Bronchial epithelial cell (primary cell): ENCODE measurements at regions not wholly inside any gene's neighbourhood (a gene's known extent, or its start where the extent isn't known, plus 50 kb on each side); places are given as distances from the start of the nearest gene placed in this dataset.

Source experiments
- DNase-seq: peaks from one replicate; pipeline ENCODE4 v3.0.0-alpha.2; 2010; ENCODE audit warnings: low read depth
- FAIRE-seq: peaks from 2 replicates; lab custom pipeline; 2011; peaks lifted over from hg19 to GRCh38; lab: Jason Lieb, UNC
- H3K27me3 ChIP-seq: 2 replicates; pipeline ENCODE4 v1.5.1; 2011; ENCODE audit warnings: low read length; ENCODE audit not compliant: control insufficient read depth, insufficient read depth
- H3K36me3 ChIP-seq: 2 replicates; pipeline ENCODE4 v1.5.1; 2011; ENCODE audit warnings: low read length; ENCODE audit not compliant: control insufficient read depth, insufficient read depth
- H3K4me3 ChIP-seq: 2 replicates; pipeline ENCODE4 v1.5.1; 2011; ENCODE audit warnings: mild to moderate bottlenecking, low read depth, low read length, control low read depth
- CTCF ChIP-seq: IDR thresholded peaks from 2 replicates; pipeline ENCODE4 v1.5.1; 2011; ENCODE audit warnings: mild to moderate bottlenecking, moderate library complexity, low read length, control low read depth, inconsistent platforms; ENCODE audit not compliant: insufficient read depth, severe bottlenecking

DNA sequence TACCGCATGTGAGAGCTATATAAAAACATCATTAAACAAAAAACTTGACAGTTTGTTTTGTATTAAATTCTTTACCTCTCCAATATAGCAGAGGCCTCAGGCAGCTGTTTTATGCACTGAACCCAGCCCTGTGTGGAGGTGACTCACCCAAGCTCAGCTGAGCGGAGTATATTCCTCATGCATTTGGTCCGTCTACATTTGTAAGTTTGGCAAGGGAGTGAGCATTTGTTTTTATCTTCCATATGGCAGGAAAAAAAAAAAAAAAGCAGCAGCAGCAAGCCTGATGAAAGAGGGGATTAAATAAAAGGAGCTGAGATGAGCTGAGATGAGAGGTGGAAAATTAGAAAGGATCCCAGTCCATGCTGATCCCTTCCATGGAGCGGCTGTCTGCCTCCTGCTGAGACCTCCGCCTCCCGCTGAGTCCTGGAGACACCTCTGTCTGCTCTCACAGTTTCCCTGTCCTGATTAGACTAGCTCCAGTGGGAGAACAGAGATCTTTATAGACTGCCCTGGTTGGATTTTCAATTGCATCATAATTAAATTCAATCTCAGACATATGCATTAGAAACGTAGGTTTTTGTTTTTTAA lies 112.0 kb upstream of the CTNND2 start:
- no peaks in the 10 kb centered on the region for H3K36me3 ChIP-seq
- TF ChIP-seq CTCF, result no peak
- DNase-seq (no peak), FAIRE-seq (no peak)
- no peaks in the 10 kb centered on the region for H3K27me3 ChIP-seq
- no peak overlapping the region for H3K4me3 ChIP-seq

DNA sequence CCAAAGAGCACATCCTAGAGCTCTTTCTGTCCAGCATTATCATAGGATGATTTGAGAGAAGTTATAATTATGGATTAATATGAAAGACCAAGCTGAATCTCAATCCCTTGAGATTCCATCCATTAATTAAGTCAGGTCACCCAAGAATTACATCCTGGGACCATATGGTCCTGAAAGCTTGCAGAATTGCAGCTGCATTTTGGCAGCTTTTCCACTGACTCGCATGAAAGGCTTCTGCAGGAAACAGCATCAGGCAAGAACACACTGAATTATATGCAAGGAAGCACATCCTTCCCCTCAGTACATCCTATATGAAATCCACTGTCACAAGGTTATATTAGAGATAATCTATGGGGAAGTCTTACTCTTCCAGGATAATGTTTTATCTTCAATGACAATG lies 109.1 kb upstream of the CTNND2 start:
- FAIRE-seq (no peak), DNase-seq (no peak)
- Histone ChIP-seq H3K36me3 (no peaks in the 10 kb centered on the region), H3K4me3 (no peak overlapping the region), H3K27me3 (no peaks in the 10 kb centered on the region)
- TF ChIP-seq CTCF, result no peak

GRCh38 chr5:12003680-12004079 lies 99.4 kb upstream of the CTNND2 start:
- H3K4me3 ChIP-seq, result no peak overlapping the region
- FAIRE-seq (no peak), DNase-seq (no peak)
- no peaks in the 10 kb centered on the region for H3K36me3 ChIP-seq
- no peaks in the 10 kb centered on the region for H3K27me3 ChIP-seq
- TF ChIP-seq CTCF, result no peak

- no peaks in the 10 kb centered on the region for H3K27me3 ChIP-seq
- no peak for DNase-seq
- no peaks in the 10 kb centered on the region for H3K36me3 ChIP-seq
- FAIRE-seq, result no peak
- H3K4me3 ChIP-seq, result no peak overlapping the region
- no peak for TF ChIP-seq CTCF
These were observed 94.2 kb upstream of the CTNND2 start for GRCh38 chr5:11998397-11998796.

DNA sequence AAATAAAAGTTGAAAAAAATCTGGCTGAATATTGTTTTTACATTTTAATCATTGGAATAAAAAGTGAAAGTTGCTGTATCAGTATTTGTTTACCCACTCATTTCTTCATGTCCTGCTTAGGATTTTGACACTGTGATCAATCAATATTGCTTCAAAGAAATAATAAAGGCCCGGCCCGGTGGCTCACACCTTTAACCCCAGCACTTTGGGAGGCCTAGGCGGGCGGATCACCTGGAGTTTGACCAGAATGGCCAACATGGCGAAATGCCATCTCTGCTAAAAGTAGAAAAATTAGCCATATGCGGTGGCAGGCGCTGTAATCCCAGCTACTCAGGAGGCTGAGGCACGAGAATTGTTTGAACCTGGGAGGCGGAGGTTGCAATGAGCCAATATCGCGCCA lies 93.7 kb upstream of the CTNND2 start:
- no peak for TF ChIP-seq CTCF
- no peak overlapping the region for H3K4me3 ChIP-seq
- FAIRE-seq, result no peak
- H3K36me3 ChIP-seq, result no peaks in the 10 kb centered on the region
- no peaks in the 10 kb centered on the region for H3K27me3 ChIP-seq
- DNase-seq, result no peak

DNA sequence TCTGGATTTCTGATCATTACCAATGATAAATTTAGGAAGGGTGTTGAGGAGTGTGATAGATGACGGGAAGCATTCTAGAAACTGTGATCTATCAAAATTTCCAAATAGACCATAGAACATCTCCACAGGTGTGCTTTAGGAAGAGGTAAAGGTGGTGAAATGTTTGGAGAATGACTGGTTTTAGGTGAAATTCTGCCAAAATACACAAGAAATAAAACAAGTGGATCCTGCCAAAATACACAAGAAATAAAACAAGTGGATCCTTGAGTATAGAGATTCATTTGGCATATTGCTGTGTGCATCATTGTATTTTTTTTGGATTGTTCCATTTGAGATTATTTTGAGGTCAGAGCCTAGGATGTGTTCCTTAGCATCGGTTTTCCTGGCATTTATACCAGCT lies 88.3 kb upstream of the CTNND2 start:
- no peak for FAIRE-seq
- Histone ChIP-seq H3K4me3 (no peak overlapping the region), H3K27me3 (no peaks in the 10 kb centered on the region), H3K36me3 (no peaks in the 10 kb centered on the region)
- TF ChIP-seq CTCF, result no peak
- DNase-seq, result no peak
